WTC11 (cell line): ENCODE measurements at regions not wholly inside any gene's neighbourhood (a gene's known extent, or its start where the extent isn't known, plus 50 kb on each side); places are given as distances from the start of the nearest gene placed in this dataset.

ENCODE experiments used
- AFF4 ChIP-seq: sonication (generic); formaldehyde crosslinking; IDR thresholded peaks from 2 replicates; pipeline ENCODE4 v1.8.1; 2023; ENCODE audit warnings: mild to moderate bottlenecking, missing genetic modification reagents, borderline replicate concordance
- CTCF ChIP-seq: fragments of 200-600 bp; IDR thresholded peaks from 2 replicates; pipeline ENCODE4 v1.8.0; 2022; ENCODE audit warnings: antibody characterized with exemption
- MAX ChIP-seq: sonication (generic); formaldehyde crosslinking; IDR thresholded peaks from 2 replicates; pipeline ENCODE4 v1.8.0; 2022; ENCODE audit warnings: mild to moderate bottlenecking, missing genetic modification reagents
- NFYB ChIP-seq: sonication (generic); formaldehyde crosslinking; conservative IDR thresholded peaks from 2 replicates; pipeline ENCODE4 v1.8.0; 2022; ENCODE audit warnings: low read depth, missing genetic modification reagents
- TEAD1 ChIP-seq: sonication (generic); formaldehyde crosslinking; IDR thresholded peaks from 2 replicates; pipeline ENCODE4 v1.8.0; 2022; ENCODE audit warnings: mild to moderate bottlenecking, missing genetic modification reagents
- ZNF423 ChIP-seq: fragments of 250-450 bp; sonication (Bioruptor Pico); IDR thresholded peaks from 2 replicates; pipeline ENCODE4 v2.1.2; 2022; ENCODE audit warnings: mild to moderate bottlenecking, moderate library complexity
- ZNF512 ChIP-seq: sonication (generic); formaldehyde crosslinking; IDR thresholded peaks from 2 replicates; pipeline ENCODE4 v1.8.1; 2022; ENCODE audit warnings: missing genetic modification reagents, borderline replicate concordance

- TF ChIP-seq CTCF (no peak), TEAD1 (CRISPR knock-in tag) (no peak), AFF4 (CRISPR knock-in tag) (no peak), ZNF423 (CRISPR knock-in tag) (no peak), NFYB (no peak), ZNF512 (no peak), MAX (no peak)
These were observed 80.8 kb upstream of the EYS start for GRCh38 chr6:65787787-65788186.
